ENCODE measurements at regions not wholly inside any gene's neighbourhood (a gene's known extent, or its start where the extent isn't known, plus 50 kb on each side); places are given as distances from the start of the nearest gene placed in this dataset.

- in situ Hi-C loops (cut with MboI; ENCODE audit: low sequenced_read_pairs), result no loop called here
These were observed 110.1 kb upstream of the DIO3 start for GRCh38 chr14:101451166-101451565.

GRCh38 chr14:101453225-101453624 is 108.1 kb upstream of the DIO3 start:
- in situ Hi-C loops (cut with MboI; ENCODE audit: low sequenced_read_pairs), result no loop called here

GRCh38 chr14:101454229-101454628 is 107.1 kb upstream of the DIO3 start:
- in situ Hi-C loops (cut with MboI; ENCODE audit: low sequenced_read_pairs), result no loop called here

- in situ Hi-C loops (cut with MboI; ENCODE audit: low sequenced_read_pairs), result no loop called here
These were observed 104.8 kb upstream of the DIO3 start for GRCh38 chr14:101456246-101457175.

GRCh38 chr14:101457301-101457935 is 103.9 kb upstream of the DIO3 start:
- in situ Hi-C loops (cut with MboI; ENCODE audit: low sequenced_read_pairs), result no loop called here

- in situ Hi-C loops (cut with MboI; ENCODE audit: low sequenced_read_pairs), result no loop called here
These were observed 103.2 kb upstream of the DIO3 start for GRCh38 chr14:101457936-101458740.

- in situ Hi-C loops (cut with MboI; ENCODE audit: low sequenced_read_pairs), result no loop called here
These were observed 102.3 kb upstream of the DIO3 start for GRCh38 chr14:101458741-101459550.

- in situ Hi-C loops (cut with MboI; ENCODE audit: low sequenced_read_pairs), result no loop called here
These were observed 101.8 kb upstream of the DIO3 start for GRCh38 chr14:101459551-101459900.

- in situ Hi-C loops (cut with MboI; ENCODE audit: low sequenced_read_pairs), result no loop called here
These were observed 100.8 kb upstream of the DIO3 start for GRCh38 chr14:101460521-101460920.

GRCh38 chr14:101460986-101461750 is 100.1 kb upstream of the DIO3 start:
- in situ Hi-C loops (cut with MboI; ENCODE audit: low sequenced_read_pairs), result no loop called here

- in situ Hi-C loops (cut with MboI; ENCODE audit: low sequenced_read_pairs), result no loop called here
These were observed 99.4 kb upstream of the DIO3 start for GRCh38 chr14:101461891-101462290.

GRCh38 chr14:101462726-101463565 is 98.3 kb upstream of the DIO3 start:
- in situ Hi-C loops (cut with MboI; ENCODE audit: low sequenced_read_pairs), result no loop called here

- in situ Hi-C loops (cut with MboI; ENCODE audit: low sequenced_read_pairs), result no loop called here
These were observed 97.6 kb upstream of the DIO3 start for GRCh38 chr14:101463566-101464171.

GRCh38 chr14:101464310-101464983 is 96.8 kb upstream of the DIO3 start:
- in situ Hi-C loops (cut with MboI; ENCODE audit: low sequenced_read_pairs), result no loop called here

- in situ Hi-C loops (cut with MboI; ENCODE audit: low sequenced_read_pairs), result no loop called here
These were observed 96.1 kb upstream of the DIO3 start for GRCh38 chr14:101464984-101465794.

- in situ Hi-C loops (cut with MboI; ENCODE audit: low sequenced_read_pairs), result no loop called here
These were observed 95.4 kb upstream of the DIO3 start for GRCh38 chr14:101465795-101466448.

Data from HL-60/S4 (cell line).